IMR-90 (cell line): ENCODE measurements at regions not wholly inside any gene's neighbourhood (a gene's known extent, or its start where the extent isn't known, plus 50 kb on each side); places are given as distances from the start of the nearest gene placed in this dataset.

Source experiments
- ATAC-seq: fragments of 200-7000 bp; cut with Tn5 transposase; 2 replicates; pipeline ENCODE4 v1.9.1; 2020; ENCODE audit warnings: low read depth, mild to moderate bottlenecking, moderate library complexity
- BruUV-seq: library from RNA; stranded (reverse); fragments of 400-500 nt; replicated peaks from 2 replicates; lab custom pipeline; 2021; lab: Mats Ljungman, UMichigan
- CTCF ChIA-PET: fragments of 300-600 bp; formaldehyde crosslinking; extraction: SDS; loops from one replicate; lab custom pipeline; 2021; ENCODE audit warnings: antibody characterized with exemption; lab: Yijun Ruan, JAX
- POLR2A ChIA-PET: fragments of 300-600 bp; sonication (Branson Sonifier 250); formaldehyde crosslinking; loops from one replicate; lab custom pipeline; 2022; ENCODE audit warnings: antibody characterized with exemption; ENCODE audit not compliant: unreplicated experiment; lab: Charles Lee
- DNase-seq: peaks from one replicate; pipeline ENCODE4 v3.0.0; 2013
- H2AFZ ChIP-seq: replicated peaks from 2 replicates; pipeline ENCODE3; 2013; ENCODE audit warnings: low read length, mild to moderate bottlenecking; ENCODE audit not compliant: poor library complexity
- H2AK5ac ChIP-seq: 2 replicates; pipeline ENCODE4 v1.6.1; 2013; ENCODE audit warnings: low read depth, low read length, inconsistent platforms
- H2AK9ac ChIP-seq: replicated peaks from 2 replicates; pipeline ENCODE3; 2013; ENCODE audit warnings: mild to moderate bottlenecking, low read depth, low read length, moderate library complexity; ENCODE audit not compliant: poor library complexity
- H2BK120ac ChIP-seq: 2 replicates; pipeline ENCODE4 v1.6.1; 2013; ENCODE audit warnings: low read depth, low read length, inconsistent platforms
- H2BK15ac ChIP-seq: 3 replicates; pipeline ENCODE4 v1.6.1; 2013; ENCODE audit warnings: low read depth, low read length, inconsistent platforms
- H2BK20ac ChIP-seq: 2 replicates; pipeline ENCODE4 v1.6.1; 2013; ENCODE audit warnings: low read depth, mild to moderate bottlenecking, inconsistent platforms, low read length, moderate library complexity
- H2BK5ac ChIP-seq: 2 replicates; pipeline ENCODE4 v1.6.1; 2013; ENCODE audit warnings: mild to moderate bottlenecking, low read depth, low read length, inconsistent platforms; ENCODE audit not compliant: poor library complexity, severe bottlenecking
- H3K14ac ChIP-seq: replicated peaks from 2 replicates; pipeline ENCODE4 v1.6.1; 2013; ENCODE audit warnings: low read depth, low read length, inconsistent platforms
- H3K18ac ChIP-seq: 2 replicates; pipeline ENCODE4 v1.6.1; 2013; ENCODE audit warnings: low read depth, low read length, control low read depth
- H3K23ac ChIP-seq: 2 replicates; pipeline ENCODE4 v1.6.1; 2013; ENCODE audit warnings: low read depth, low read length, inconsistent platforms
- H3K27ac ChIP-seq: 2 replicates; pipeline ENCODE4 v1.5.1; 2013; ENCODE audit warnings: mild to moderate bottlenecking, control low read depth, low read length; ENCODE audit not compliant: insufficient read depth
- H3K27me3 ChIP-seq: 2 replicates; pipeline ENCODE4 v1.6.1; 2013; ENCODE audit warnings: low read length; ENCODE audit not compliant: control insufficient read depth, insufficient read depth
- H3K36me3 ChIP-seq: 2 replicates; pipeline ENCODE4 v1.6.1; 2013; ENCODE audit warnings: low read length, mixed read lengths; ENCODE audit not compliant: control insufficient read depth, insufficient read depth
- H3K4ac ChIP-seq: 2 replicates; pipeline ENCODE4 v1.6.1; 2013; ENCODE audit warnings: low read depth, low read length, inconsistent platforms
- H3K4me1 ChIP-seq: 2 replicates; pipeline ENCODE4 v1.6.1; 2013; ENCODE audit warnings: low read length, mixed read lengths; ENCODE audit not compliant: control insufficient read depth, insufficient read depth
- H3K4me2 ChIP-seq: 2 replicates; pipeline ENCODE4 v1.6.1; 2013; ENCODE audit warnings: low read depth, mild to moderate bottlenecking, control low read depth, low read length, moderate library complexity
- H3K4me3 ChIP-seq: 2 replicates; pipeline ENCODE4 v1.5.1; 2013; ENCODE audit warnings: low read depth, mild to moderate bottlenecking, control low read depth, low read length, moderate library complexity; ENCODE audit not compliant: insufficient read depth
- H3K56ac ChIP-seq: 2 replicates; pipeline ENCODE4 v1.6.1; 2013; ENCODE audit warnings: low read length, inconsistent platforms; ENCODE audit not compliant: insufficient read depth; ENCODE audit errors: extremely low read depth
- H3K79me1 ChIP-seq, 2 experiments: 2 replicates each; pipeline ENCODE4 v1.6.1; 2013; ENCODE audit warnings: low read length in 2 of 2, inconsistent platforms in 1 of 2, low read depth in 1 of 2
- H3K9ac ChIP-seq: 2 replicates; pipeline ENCODE4 v1.6.1; 2013; ENCODE audit warnings: low read depth, low read length, control low read depth
- H3K9me1 ChIP-seq: 2 replicates; pipeline ENCODE4 v1.6.1; 2013; ENCODE audit warnings: low read length, inconsistent platforms; ENCODE audit not compliant: insufficient read depth
- H3K9me3 ChIP-seq: 2 replicates; pipeline ENCODE4 v1.6.1; 2013; ENCODE audit warnings: low read length; ENCODE audit not compliant: control insufficient read depth, insufficient read depth
- H4K20me1 ChIP-seq: 2 replicates; pipeline ENCODE4 v1.6.1; 2013; ENCODE audit warnings: low read length, inconsistent platforms; ENCODE audit not compliant: insufficient read depth
- H4K5ac ChIP-seq: 2 replicates; pipeline ENCODE4 v1.6.1; 2013; ENCODE audit warnings: mild to moderate bottlenecking, low read depth, low read length, control low read depth
- H4K8ac ChIP-seq, 2 experiments: 2 replicates each; pipeline ENCODE4 v1.6.1; 2013; ENCODE audit warnings: low read depth in 2 of 2, low read length in 2 of 2, control low read depth in 1 of 2, inconsistent platforms in 1 of 2
- H4K91ac ChIP-seq: 2 replicates; pipeline ENCODE4 v1.6.1; 2013; ENCODE audit warnings: low read depth, low read length, inconsistent platforms; ENCODE audit not compliant: insufficient read depth
- BHLHE40 ChIP-seq: fragments of 150-350 bp; IDR thresholded peaks from 2 replicates; pipeline ENCODE4 v1.6.1; 2016; ENCODE audit warnings: mild to moderate bottlenecking, low read depth, low read length
- CEBPB ChIP-seq: IDR thresholded peaks from 2 replicates; pipeline ENCODE4 v1.6.1; 2012; ENCODE audit warnings: low read depth, low read length, improper control_type of control experiment
- CHD1 ChIP-seq: IDR thresholded peaks from 2 replicates; pipeline ENCODE4 v1.6.1; 2012; ENCODE audit warnings: low read depth, low read length, improper control_type of control experiment
- CTCF ChIP-seq: conservative IDR thresholded peaks from 2 replicates; pipeline ENCODE4 v1.5.1; 2012; ENCODE audit warnings: mild to moderate bottlenecking, low read depth, low read length, improper control_type of control experiment
- ELK1 ChIP-seq: fragments of 150-350 bp; IDR thresholded peaks from 2 replicates; pipeline ENCODE4 v1.6.1; 2016; ENCODE audit warnings: low read depth, mild to moderate bottlenecking, low read length, moderate library complexity, borderline replicate concordance
- FOS ChIP-seq: fragments of 150-350 bp; IDR thresholded peaks from 2 replicates; pipeline ENCODE4 v1.6.1; 2016; ENCODE audit warnings: low read depth, low read length
- MAFK ChIP-seq: IDR thresholded peaks from 2 replicates; pipeline ENCODE4 v1.6.1; 2012; ENCODE audit warnings: low read depth, low read length, improper control_type of control experiment
- MAZ ChIP-seq: IDR thresholded peaks from 2 replicates; pipeline ENCODE4 v1.6.1; 2012; ENCODE audit warnings: low read depth, mild to moderate bottlenecking, low read length, improper control_type of control experiment, moderate library complexity, borderline replicate concordance
- MXI1 ChIP-seq: IDR thresholded peaks from 2 replicates; pipeline ENCODE4 v1.6.1; 2012; ENCODE audit warnings: low read depth, mild to moderate bottlenecking, low read length, moderate library complexity, borderline replicate concordance
- NFE2L2 ChIP-seq: fragments of 150-350 bp; IDR thresholded peaks from 2 replicates; pipeline ENCODE4 v1.6.1; 2016; ENCODE audit warnings: low read depth, mild to moderate bottlenecking, low read length
- POLR2A ChIP-seq: IDR thresholded peaks from 2 replicates; pipeline ENCODE4 v1.6.1; 2012; ENCODE audit warnings: mild to moderate bottlenecking, low read depth, low read length
- RAD21 ChIP-seq: IDR thresholded peaks from 2 replicates; pipeline ENCODE4 v1.6.1; 2012; ENCODE audit warnings: low read length, improper control_type of control experiment
- RCOR1 ChIP-seq: IDR thresholded peaks from 2 replicates; pipeline ENCODE4 v1.6.1; 2012; ENCODE audit warnings: mild to moderate bottlenecking, low read length, improper control_type of control experiment; ENCODE audit not compliant: insufficient replicate concordance
- RFX5 ChIP-seq: IDR thresholded peaks from 2 replicates; pipeline ENCODE4 v1.8.0; 2012; ENCODE audit warnings: low read depth, mild to moderate bottlenecking, low read length, moderate library complexity
- SMC3 ChIP-seq: fragments of 150-350 bp; IDR thresholded peaks from 2 replicates; pipeline ENCODE4 v1.6.1; 2016; ENCODE audit warnings: low read depth, mild to moderate bottlenecking, antibody characterized with exemption, low read length, moderate library complexity
- USF2 ChIP-seq: fragments of 150-350 bp; IDR thresholded peaks from 2 replicates; pipeline ENCODE4 v1.6.1; 2017; ENCODE audit warnings: mild to moderate bottlenecking, antibody characterized with exemption, low read length, low read depth
- WGBS, 2 experiments: methylation state at CpG; one replicate each; pipeline versions ENCODE4 v1.1.5 to v1.1.7; 2013; ENCODE audit warnings: missing lambda C conversion rate in 2 of 2; ENCODE audit not compliant: insufficient read length in 1 of 2; ENCODE audit errors: extremely low coverage in 2 of 2; 5-methylcytosine and 5-hydroxymethylcytosine counted together
- dilution Hi-C: fragments of 300-500 bp; cut with HindIII; formaldehyde crosslinking; loops from one replicate; pipeline ENCODE4 v1.14.3; 2018; ENCODE audit warnings: low sequenced_read_pairs; ENCODE audit not compliant: unreplicated experiment
- in situ Hi-C: fragments of 300-500 bp; cut with MboI; formaldehyde crosslinking; loops from 3 replicates; pipeline ENCODE4 v1.14.3; 2019; ENCODE audit warnings: low sequenced_read_pairs, inconsistent platforms, mixed read lengths
- intact Hi-C: fragments of 100-400 bp; cut with micrococcal nuclease; formaldehyde crosslinking; loops from 2 replicates; pipeline ENCODE4 v1.10.0; 2022

- H2AK5ac ChIP-seq, result no peak overlapping the region
- no peaks in the 10 kb centered on the region for H3K79me1 ChIP-seq
- H3K4ac ChIP-seq, result no peak overlapping the region
- CTCF ChIA-PET, result no interaction called here
- no peak for ATAC-seq
- no peak overlapping the region for H3K27ac ChIP-seq
- H3K14ac ChIP-seq, result no peak overlapping the region
- H2AFZ ChIP-seq, result no peak overlapping the region
- no peak overlapping the region for H3K56ac ChIP-seq
- H4K8ac ChIP-seq, result no peak overlapping the region
- no peak overlapping the region for H3K23ac ChIP-seq
- no peaks in the 10 kb centered on the region for H3K36me3 ChIP-seq
- H3K27me3 ChIP-seq, result no peaks in the 10 kb centered on the region
- H4K5ac ChIP-seq, result no peak overlapping the region
- H4K20me1 ChIP-seq, result no peaks in the 10 kb centered on the region
- in situ Hi-C loops (no loop called here), intact Hi-C loops (no loop called here), dilution Hi-C loops (no loop called here)
- H3K9me3 ChIP-seq, result peaks cover 13% of the 10 kb centered on the region; the same call in 1 of the 2 replicates
- no peak overlapping the region for H2BK120ac ChIP-seq
- no peak for TF ChIP-seq ELK1
- no peak for TF ChIP-seq MAZ
- no peak for TF ChIP-seq MXI1
- no peak for TF ChIP-seq FOS
- TF ChIP-seq RAD21, result no peak
- TF ChIP-seq CHD1, result no peak
- no peak for TF ChIP-seq BHLHE40
- no peak for TF ChIP-seq POLR2A
- TF ChIP-seq RFX5, result no peak
- TF ChIP-seq RCOR1, result no peak
- no peak for TF ChIP-seq NFE2L2
- no peak for TF ChIP-seq SMC3
- TF ChIP-seq MAFK, result no peak
- TF ChIP-seq CTCF, result no peak
- no peak for TF ChIP-seq USF2
- no peak for TF ChIP-seq CEBPB
- H3K4me1 ChIP-seq, result no peaks in the 10 kb centered on the region
- H3K9ac ChIP-seq, result no peak overlapping the region
- 82% methylated on average over 4 of the region's 8 CpGs; no CpG with 5 or more reads in 1 of the 2 experiments for WGBS, 2 experiments
- H2BK15ac ChIP-seq, result no peak overlapping the region
- H2BK20ac ChIP-seq, result no peak overlapping the region
- H2AK9ac ChIP-seq, result no peak overlapping the region
- no peak for DNase-seq
- no TSS peak for BruUV-seq
- no peak overlapping the region for H3K4me3 ChIP-seq
- H4K91ac ChIP-seq, result no peak overlapping the region
- no peak overlapping the region for H3K18ac ChIP-seq
- no peak overlapping the region for H2BK5ac ChIP-seq
- POLR2A ChIA-PET, result no interaction called here
- no peaks in the 10 kb centered on the region for H3K9me1 ChIP-seq
- H3K4me2 ChIP-seq, result no peak overlapping the region
Measured at GRCh38 chr4:161002386-161002785, 1161.4 kb downstream of the FSTL5 start.
